MM.1S (cell line): ENCODE measurements at regions not wholly inside any gene's neighbourhood (a gene's known extent, or its start where the extent isn't known, plus 50 kb on each side); places are given as distances from the start of the nearest gene placed in this dataset.

Experiments
- EZH2 ChIP-seq: fragments of 300-600 bp; sonication (generic); optimal IDR thresholded peaks from 2 replicates; pipeline ENCODE3; 2017; ENCODE audit warnings: low read depth, mild to moderate bottlenecking, antibody characterized with exemption, low read length, mixed read lengths
- EZH2phosphoT487 ChIP-seq: fragments of 300-600 bp; sonication (generic); IDR thresholded peaks from 2 replicates; pipeline ENCODE4 v1.6.1; 2018; ENCODE audit warnings: antibody characterized with exemption, low read length
- TF ChIP-seq, protein P1 (sequence below): fragments of 300-600 bp; sonication (generic); IDR thresholded peaks from 2 replicates; pipeline ENCODE4 v1.5.1; 2016; ENCODE audit warnings: antibody characterized with exemption, low read length, mixed read lengths

GRCh38 chr4:167779280-167779679 is 313.1 kb upstream of the ANXA10 start:
- TF ChIP-seq EZH2 (no peak), EZH2phosphoT487 (no peak)
- TF ChIP-seq, protein P1, sequence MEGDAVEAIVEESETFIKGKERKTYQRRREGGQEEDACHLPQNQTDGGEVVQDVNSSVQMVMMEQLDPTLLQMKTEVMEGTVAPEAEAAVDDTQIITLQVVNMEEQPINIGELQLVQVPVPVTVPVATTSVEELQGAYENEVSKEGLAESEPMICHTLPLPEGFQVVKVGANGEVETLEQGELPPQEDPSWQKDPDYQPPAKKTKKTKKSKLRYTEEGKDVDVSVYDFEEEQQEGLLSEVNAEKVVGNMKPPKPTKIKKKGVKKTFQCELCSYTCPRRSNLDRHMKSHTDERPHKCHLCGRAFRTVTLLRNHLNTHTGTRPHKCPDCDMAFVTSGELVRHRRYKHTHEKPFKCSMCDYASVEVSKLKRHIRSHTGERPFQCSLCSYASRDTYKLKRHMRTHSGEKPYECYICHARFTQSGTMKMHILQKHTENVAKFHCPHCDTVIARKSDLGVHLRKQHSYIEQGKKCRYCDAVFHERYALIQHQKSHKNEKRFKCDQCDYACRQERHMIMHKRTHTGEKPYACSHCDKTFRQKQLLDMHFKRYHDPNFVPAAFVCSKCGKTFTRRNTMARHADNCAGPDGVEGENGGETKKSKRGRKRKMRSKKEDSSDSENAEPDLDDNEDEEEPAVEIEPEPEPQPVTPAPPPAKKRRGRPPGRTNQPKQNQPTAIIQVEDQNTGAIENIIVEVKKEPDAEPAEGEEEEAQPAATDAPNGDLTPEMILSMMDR: no peak
